Mucosa of descending colon (tissue), 3 donors: ENCODE measurements at regions not wholly inside any gene's neighbourhood (a gene's known extent, or its start where the extent isn't known, plus 50 kb on each side); places are given as distances from the start of the nearest gene placed in this dataset.
"Not testable (repeated sequence)": the region's sequence is repeated elsewhere in the genome, so short reads cannot be mapped to it uniquely, and the experiment has no call there.

Source experiments
- ATAC-seq: fragments of 200-7000 bp; cut with Tn5 transposase; one replicate; pipeline ENCODE4 v1.9.1; 2020; ENCODE audit warnings: mild to moderate bottlenecking, moderate library complexity
- DNase-seq, 3 donors: peaks; one replicate each; pipeline ENCODE4 v3.0.0-alpha.2; 2020
- H3K36me3 ChIP-seq: fragments of 200-600 bp; one replicate; pipeline ENCODE4 v1.8.0; 2021; ENCODE audit warnings: low read depth, mild to moderate bottlenecking
- H3K4me1 ChIP-seq: fragments of 200-600 bp; one replicate; pipeline ENCODE4 v1.8.0; 2021; ENCODE audit warnings: low read depth, mild to moderate bottlenecking
- H3K4me3 ChIP-seq: fragments of 200-600 bp; one replicate; pipeline ENCODE4 v1.8.0; 2021; ENCODE audit warnings: mild to moderate bottlenecking
- H3K9me3 ChIP-seq: fragments of 200-600 bp; one replicate; pipeline ENCODE4 v1.8.0; 2021; ENCODE audit warnings: mild to moderate bottlenecking
- CTCF ChIP-seq: fragments of 200-600 bp; IDR thresholded peaks from one replicate; pipeline ENCODE4 v1.8.0; 2022; ENCODE audit warnings: antibody characterized with exemption, mild to moderate bottlenecking
- intact Hi-C, 2 donors: fragments of 100-400 bp; cut with DNase I in 1 of 2; cut with micrococcal nuclease in 1 of 2; formaldehyde crosslinking; loops; one replicate each; pipeline versions ENCODE4 v1.11.0 to v1.11.1; 2022; cut with DNase I, micrococcal nuclease
- donor health status: DM: no; HTN: no; CAD: no; lungs with moderate emphysema.
- donor health status: DM: no; HTN: no; CAD: no.
- donor health status: DM: no; HTN: yes; CAD: no.

- no peak overlapping the region for H3K4me3 ChIP-seq
- TF ChIP-seq CTCF: no peak
- H3K9me3 ChIP-seq: no peaks in the 10 kb centered on the region
- intact Hi-C loops: no loop called here
- peak in 1 of 3 donors; percentile 9 for DNase-seq
- ATAC-seq: peak; percentile 26
- H3K36me3 ChIP-seq: no peaks in the 10 kb centered on the region
- H3K4me1 ChIP-seq: no peaks in the 10 kb centered on the region
Observed at GRCh38 chr2:189309331-189309730, 129.8 kb upstream of the COL5A2 start.

DNA sequence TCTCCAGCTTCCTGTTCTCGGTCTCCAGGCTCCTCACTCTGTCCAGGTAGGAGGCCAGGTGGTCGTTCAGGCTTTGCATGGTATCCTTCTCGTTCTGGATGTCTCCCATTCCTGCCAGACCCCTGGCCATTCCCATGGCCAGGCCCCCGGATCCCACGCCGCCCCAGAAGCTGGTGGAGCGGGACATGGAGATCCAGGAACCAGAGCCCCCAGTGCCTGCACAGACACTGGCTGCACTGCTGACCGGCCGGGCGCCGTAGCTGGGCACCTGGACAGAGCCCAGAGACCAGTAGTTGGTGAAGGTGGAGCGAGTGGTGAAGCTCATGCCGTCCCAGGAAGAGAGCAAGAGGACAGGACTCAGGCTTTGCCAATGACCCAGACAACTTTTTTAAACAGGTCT lies 129.1 kb upstream of the WDR75 start:
- intact Hi-C loops: no loop called here
- Histone ChIP-seq H3K36me3 (no peaks in the 10 kb centered on the region), H3K4me1 (no peaks in the 10 kb centered on the region), H3K9me3 (no peaks in the 10 kb centered on the region), H3K4me3 (no peak overlapping the region)
- TF ChIP-seq CTCF: no peak
- DNase-seq (no peak), ATAC-seq (no peak)

DNA sequence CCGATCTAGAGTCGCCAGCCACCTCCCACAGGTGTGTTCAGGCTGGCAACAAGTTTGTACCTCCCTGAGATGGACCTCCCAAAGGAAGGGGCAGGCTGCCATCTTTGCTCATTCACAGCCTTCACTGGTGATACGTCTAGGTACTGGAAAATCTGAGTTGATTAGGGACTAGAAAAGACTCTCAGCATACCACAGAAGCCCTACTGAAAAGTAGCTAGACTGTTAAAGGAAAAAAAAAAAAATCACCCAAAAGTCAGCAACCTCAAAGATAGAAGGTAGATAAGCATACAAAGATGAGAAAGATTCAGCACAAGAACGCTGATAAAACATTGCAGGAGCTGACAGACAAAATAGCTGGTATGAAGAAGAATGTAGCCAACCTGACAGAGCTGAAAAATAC lies 128.6 kb upstream of the WDR75 start:
- H3K36me3 ChIP-seq: no peaks in the 10 kb centered on the region
- no peak for ATAC-seq
- no peak overlapping the region for H3K4me3 ChIP-seq
- no peaks in the 10 kb centered on the region for H3K4me1 ChIP-seq
- no peak for DNase-seq
- intact Hi-C loops: no loop called here
- no peak for TF ChIP-seq CTCF
- no peaks in the 10 kb centered on the region for H3K9me3 ChIP-seq

- no peaks in the 10 kb centered on the region for H3K36me3 ChIP-seq
- intact Hi-C loops: no loop called here
Observed at GRCh38 chr2:189318761-189319160, 122.5 kb upstream of the WDR75 start.

DNA sequence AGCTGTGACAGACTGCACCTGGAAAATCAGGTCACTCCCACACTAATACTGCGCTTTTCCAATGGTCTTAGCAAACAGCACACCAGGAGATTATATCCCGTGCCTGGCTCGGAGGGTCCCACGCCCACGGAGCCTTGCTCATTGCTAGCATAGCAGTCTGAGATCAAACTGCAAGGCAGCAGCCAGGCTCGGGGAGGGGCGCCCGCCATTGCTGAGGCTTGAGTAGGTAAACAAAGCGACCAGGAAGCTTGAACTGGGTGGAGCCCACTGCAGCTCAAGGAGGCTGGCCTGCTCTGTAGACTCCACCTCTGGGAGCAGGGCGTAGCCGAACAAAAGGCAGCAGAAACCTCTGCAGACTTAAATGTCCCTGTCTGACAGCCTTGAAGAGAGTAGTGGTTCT lies 121.8 kb upstream of the WDR75 start:
- H3K9me3 ChIP-seq, H3K36me3 ChIP-seq, intact Hi-C loops, H3K4me3 ChIP-seq, DNase-seq, ATAC-seq, H3K4me1 ChIP-seq: not testable (repeated sequence)

More at GRCh38 chr2:189318761-189319160, 122.5 kb upstream of the WDR75 start:
- Histone ChIP-seq H3K4me1 (no peaks in the 10 kb centered on the region), H3K9me3 (peaks cover 4% of the 10 kb centered on the region), H3K4me3 (no peak overlapping the region)
- no peak for ATAC-seq
- no peak for TF ChIP-seq CTCF
- DNase-seq: no peak

DNA sequence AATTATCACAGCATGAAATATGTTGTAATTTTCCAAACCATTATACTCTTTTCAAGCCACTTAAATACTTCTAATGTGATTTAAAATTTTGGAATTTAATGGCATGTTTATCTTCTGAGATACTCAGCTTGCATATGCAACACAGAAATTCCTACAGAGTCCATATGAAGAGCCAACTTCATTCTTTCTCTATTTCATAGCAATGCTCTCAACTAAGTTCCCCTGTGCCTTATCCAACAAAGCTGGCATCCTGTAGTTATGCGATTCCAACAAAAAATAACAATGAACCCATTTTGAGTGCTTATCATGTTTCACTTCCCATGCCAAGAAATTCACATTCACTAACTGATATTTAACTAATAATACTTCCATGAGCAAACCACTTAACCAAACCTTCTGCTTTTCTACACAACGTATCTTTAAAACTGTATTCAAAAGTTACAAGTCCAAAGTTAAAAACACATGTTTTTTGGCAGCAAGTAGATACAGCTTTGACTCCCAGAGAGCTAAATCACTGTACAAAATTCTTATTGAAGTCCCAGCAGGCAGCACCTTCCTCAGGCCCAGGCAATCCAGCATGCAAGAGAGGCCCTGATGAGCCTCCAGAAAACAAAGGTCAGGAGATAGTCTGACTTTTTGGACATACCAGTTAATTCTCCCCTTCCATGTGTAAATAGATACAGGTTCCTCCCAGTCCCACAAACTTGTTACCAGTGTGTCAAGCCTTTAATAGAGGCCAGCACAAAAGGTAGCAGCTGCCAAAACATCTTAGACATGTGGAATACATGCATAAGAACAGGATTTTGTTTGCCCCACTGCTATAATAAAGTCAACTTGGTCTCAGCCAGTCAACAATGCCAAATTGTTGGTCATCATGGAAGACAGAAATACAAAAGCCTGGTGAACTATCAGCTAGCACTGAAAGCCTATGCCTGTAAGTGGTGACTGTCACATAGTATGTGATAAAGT lies 113.1 kb upstream of the WDR75 start:
- H3K36me3 ChIP-seq: no peaks in the 10 kb centered on the region
- ATAC-seq: no peak
- H3K4me1 ChIP-seq: no peaks in the 10 kb centered on the region
- TF ChIP-seq CTCF: no peak
- no peak overlapping the region for H3K4me3 ChIP-seq
- intact Hi-C loops: no loop called here
- DNase-seq: no peak
- no peaks in the 10 kb centered on the region for H3K9me3 ChIP-seq
